MM.1S (cell line): ENCODE measurements at regions not wholly inside any gene's neighbourhood (a gene's known extent, or its start where the extent isn't known, plus 50 kb on each side); places are given as distances from the start of the nearest gene placed in this dataset.

Source experiments
- DNase-seq: peaks from one replicate; pipeline ENCODE4 v3.0.0-alpha.2; 2015
- H2AFZ ChIP-seq: fragments of 300-600 bp; sonication (generic); 2 replicates; pipeline ENCODE4 v1.6.0; 2016; ENCODE audit warnings: antibody characterized with exemption, low read length
- H3F3A ChIP-seq: fragments of 300-600 bp; sonication (generic); 2 replicates; pipeline ENCODE4 v1.6.1; 2016; ENCODE audit warnings: mild to moderate bottlenecking, antibody characterized with exemption, low read length, moderate library complexity, mixed read lengths; ENCODE audit not compliant: insufficient read depth
- H3K27ac ChIP-seq: fragments of 300-600 bp; sonication (generic); 2 replicates; pipeline ENCODE4 v1.5.1; 2016; ENCODE audit warnings: mild to moderate bottlenecking, low read length
- H3K27me3 ChIP-seq: fragments of 300-600 bp; sonication (generic); replicated peaks from 2 replicates; pipeline ENCODE4 v1.6.0; 2016; ENCODE audit warnings: low read length; ENCODE audit not compliant: insufficient read depth
- H3K36me3 ChIP-seq: fragments of 300-600 bp; sonication (generic); replicated peaks from 2 replicates; pipeline ENCODE4 v1.6.1; 2016; ENCODE audit warnings: mild to moderate bottlenecking, low read length, mixed read lengths; ENCODE audit not compliant: insufficient read depth
- H3K4me1 ChIP-seq: fragments of 300-600 bp; sonication (generic); 2 replicates; pipeline ENCODE4 v1.6.1; 2016; ENCODE audit warnings: low read length, mixed read lengths
- H3K4me2 ChIP-seq: fragments of 300-600 bp; sonication (generic); 2 replicates; pipeline ENCODE4 v1.6.0; 2016; ENCODE audit warnings: low read depth, low read length
- H3K4me3 ChIP-seq: fragments of 300-600 bp; sonication (generic); 2 replicates; pipeline ENCODE4 v1.5.1; 2016; ENCODE audit warnings: low read length, mixed read lengths
- H3K79me2 ChIP-seq: fragments of 300-600 bp; sonication (generic); 2 replicates; pipeline ENCODE4 v1.6.1; 2016; ENCODE audit warnings: mixed run types, low read length, mixed read lengths
- H3K9ac ChIP-seq: fragments of 300-600 bp; sonication (generic); 2 replicates; pipeline ENCODE4 v1.6.1; 2016; ENCODE audit warnings: low read length, mixed read lengths
- H3K9me2 ChIP-seq: fragments of 300-600 bp; sonication (generic); replicated peaks from 2 replicates; pipeline ENCODE4 v1.6.1; 2016; ENCODE audit warnings: mild to moderate bottlenecking, low read length, mixed read lengths; ENCODE audit not compliant: insufficient read depth
- H3K9me3 ChIP-seq: fragments of 300-600 bp; sonication (generic); replicated peaks from 2 replicates; pipeline ENCODE4 v1.6.1; 2016; ENCODE audit warnings: mild to moderate bottlenecking, low read length, mixed read lengths; ENCODE audit not compliant: insufficient read depth
- H4K20me1 ChIP-seq: fragments of 300-600 bp; sonication (generic); 2 replicates; pipeline ENCODE4 v1.6.1; 2016; ENCODE audit warnings: mild to moderate bottlenecking, low read length, moderate library complexity, mixed read lengths; ENCODE audit not compliant: insufficient read depth
- CTCF ChIP-seq: fragments of 300-600 bp; sonication (generic); IDR thresholded peaks from 2 replicates; pipeline ENCODE4 v1.5.1; 2016; ENCODE audit warnings: antibody characterized with exemption, low read length, mixed read lengths
- EZH2 ChIP-seq: fragments of 300-600 bp; sonication (generic); optimal IDR thresholded peaks from 2 replicates; pipeline ENCODE3; 2017; ENCODE audit warnings: low read depth, mild to moderate bottlenecking, antibody characterized with exemption, low read length, mixed read lengths
- EZH2phosphoT487 ChIP-seq: fragments of 300-600 bp; sonication (generic); IDR thresholded peaks from 2 replicates; pipeline ENCODE4 v1.6.1; 2018; ENCODE audit warnings: antibody characterized with exemption, low read length

DNA sequence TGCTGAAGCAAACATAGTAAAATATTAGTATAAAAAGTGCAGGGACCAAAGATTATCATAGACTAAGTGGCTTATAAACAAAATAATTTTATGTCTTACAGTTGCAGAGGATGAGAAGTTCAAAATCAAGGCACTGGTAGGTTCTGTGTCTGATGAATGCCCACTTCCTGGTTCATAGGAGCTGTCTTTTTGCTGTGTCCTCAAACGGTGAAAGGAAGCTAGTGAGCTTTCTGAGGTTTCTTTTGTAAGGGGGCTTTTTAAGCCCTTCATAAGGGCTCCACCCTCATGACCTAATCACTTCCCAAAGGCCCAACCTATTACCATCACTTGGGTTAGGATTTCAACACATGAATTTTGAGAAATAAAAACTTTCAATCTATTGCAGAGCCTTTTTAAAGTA is 946.7 kb upstream of the ACVR2A start:
- no peaks in the 10 kb centered on the region for H3K36me3 ChIP-seq
- no peak overlapping the region for H2AFZ ChIP-seq
- no peaks in the 10 kb centered on the region for H3K79me2 ChIP-seq
- no peaks in the 10 kb centered on the region for H3K4me1 ChIP-seq
- TF ChIP-seq EZH2 (no peak), EZH2phosphoT487 (no peak)
- H3K4me2 ChIP-seq, result no peak overlapping the region
- DNase-seq, result no peak
- H3K4me3 ChIP-seq, result no peak overlapping the region
- H3K9me3 ChIP-seq, result no peaks in the 10 kb centered on the region
- H3K27ac ChIP-seq, result no peak overlapping the region
- H3K9me2 ChIP-seq, result no peaks in the 10 kb centered on the region
- no peaks in the 10 kb centered on the region for H3F3A ChIP-seq
- H4K20me1 ChIP-seq, result no peaks in the 10 kb centered on the region
- H3K9ac ChIP-seq, result no peak overlapping the region
- H3K27me3 ChIP-seq, result no peaks in the 10 kb centered on the region

DNA sequence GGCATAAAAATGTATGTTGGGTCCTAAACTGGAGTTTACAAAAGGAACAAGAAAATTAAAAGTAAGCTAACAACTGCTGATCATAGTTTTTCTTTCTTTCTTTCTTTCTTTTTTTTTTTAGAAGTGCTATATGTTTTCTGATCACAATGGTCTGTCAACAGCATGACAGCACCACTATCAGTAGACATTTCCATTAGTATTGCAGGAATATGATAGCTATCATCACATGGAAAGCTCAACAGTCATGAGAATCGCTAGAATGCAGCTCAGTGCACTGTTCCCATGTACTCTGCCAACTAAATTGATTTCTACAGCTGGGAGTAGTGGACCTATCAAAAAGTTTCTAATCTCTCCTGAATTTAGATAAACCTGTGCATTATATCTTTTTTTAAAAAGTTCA is 950.3 kb upstream of the ACVR2A start:
- no peaks in the 10 kb centered on the region for H3K9me2 ChIP-seq
- H3K27me3 ChIP-seq, result no peaks in the 10 kb centered on the region
- no peaks in the 10 kb centered on the region for H3K9me3 ChIP-seq
- no peak overlapping the region for H2AFZ ChIP-seq
- no peaks in the 10 kb centered on the region for H3F3A ChIP-seq
- H3K4me3 ChIP-seq, result no peak overlapping the region
- DNase-seq, result no peak
- no peak overlapping the region for H3K4me2 ChIP-seq
- H3K9ac ChIP-seq, result no peak overlapping the region
- H3K79me2 ChIP-seq, result no peaks in the 10 kb centered on the region
- H3K36me3 ChIP-seq, result no peaks in the 10 kb centered on the region
- H3K27ac ChIP-seq, result no peak overlapping the region
- H4K20me1 ChIP-seq, result no peaks in the 10 kb centered on the region
- no peaks in the 10 kb centered on the region for H3K4me1 ChIP-seq
- TF ChIP-seq EZH2phosphoT487, result no peak
- TF ChIP-seq EZH2, result no peak
- no peak for TF ChIP-seq CTCF

DNA sequence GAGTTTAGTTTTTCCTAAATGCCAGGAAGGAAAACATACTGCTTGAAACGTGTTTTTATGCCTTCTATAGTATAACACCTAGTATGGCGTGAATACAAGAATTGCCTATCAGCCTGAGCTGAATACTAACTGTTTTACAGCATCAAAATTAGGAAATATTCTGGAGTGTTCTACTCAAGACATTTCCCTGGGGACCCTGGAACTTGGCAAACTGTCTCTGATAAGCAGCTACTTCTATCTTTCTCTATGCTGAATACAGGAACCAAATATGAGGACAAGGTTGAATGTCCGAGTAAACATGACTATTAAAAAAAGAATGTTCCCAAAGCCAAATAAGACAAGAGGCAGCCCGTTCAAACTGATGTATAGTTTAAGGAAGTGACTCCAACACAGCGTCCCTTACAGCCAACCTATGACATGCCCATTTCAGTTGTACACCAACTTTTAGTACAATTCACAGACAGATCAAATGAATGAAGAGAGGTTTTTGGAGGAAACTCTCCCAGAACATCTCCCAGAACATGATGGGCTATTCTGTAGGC is 951.3 kb upstream of the ACVR2A start:
- no peaks in the 10 kb centered on the region for H4K20me1 ChIP-seq
- H3K4me2 ChIP-seq, result no peak overlapping the region
- DNase-seq, result no peak
- H3K4me1 ChIP-seq, result no peaks in the 10 kb centered on the region
- H3K9me3 ChIP-seq, result no peaks in the 10 kb centered on the region
- no peaks in the 10 kb centered on the region for H3K79me2 ChIP-seq
- H3K9ac ChIP-seq, result no peak overlapping the region
- H3K4me3 ChIP-seq, result no peak overlapping the region
- no peaks in the 10 kb centered on the region for H3F3A ChIP-seq
- H3K9me2 ChIP-seq, result no peaks in the 10 kb centered on the region
- no peak overlapping the region for H2AFZ ChIP-seq
- TF ChIP-seq CTCF (no peak), EZH2 (no peak), EZH2phosphoT487 (no peak)
- no peaks in the 10 kb centered on the region for H3K36me3 ChIP-seq
- H3K27me3 ChIP-seq, result no peaks in the 10 kb centered on the region
- no peak overlapping the region for H3K27ac ChIP-seq

DNA sequence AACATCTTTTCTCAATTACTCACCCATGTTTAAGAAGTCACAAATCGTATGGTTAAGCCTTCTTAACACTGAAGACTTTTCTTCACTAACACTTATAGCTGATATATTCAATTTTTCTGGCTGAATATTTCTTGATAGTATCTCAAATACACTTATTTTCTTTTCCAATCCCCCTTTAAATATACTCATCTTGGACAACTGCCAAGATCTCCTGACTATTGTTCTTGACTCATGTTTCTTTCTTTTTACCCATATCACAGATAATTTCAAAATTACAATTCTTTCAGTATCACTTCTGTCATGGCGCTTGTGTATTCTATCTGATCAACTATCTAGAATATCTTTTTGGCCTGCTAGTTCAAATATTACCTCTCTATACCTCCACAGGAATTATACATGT is 954.3 kb upstream of the ACVR2A start:
- H3K9me2 ChIP-seq, result no peaks in the 10 kb centered on the region
- H3K27me3 ChIP-seq, result no peaks in the 10 kb centered on the region
- no peaks in the 10 kb centered on the region for H3K9me3 ChIP-seq
- no peaks in the 10 kb centered on the region for H3K79me2 ChIP-seq
- no peaks in the 10 kb centered on the region for H4K20me1 ChIP-seq
- no peak overlapping the region for H2AFZ ChIP-seq
- TF ChIP-seq CTCF (no peak), EZH2 (no peak), EZH2phosphoT487 (no peak)
- no peak for DNase-seq
- H3K4me2 ChIP-seq, result no peak overlapping the region
- no peak overlapping the region for H3K9ac ChIP-seq
- no peaks in the 10 kb centered on the region for H3F3A ChIP-seq
- H3K4me1 ChIP-seq, result no peaks in the 10 kb centered on the region
- no peak overlapping the region for H3K4me3 ChIP-seq
- no peak overlapping the region for H3K27ac ChIP-seq
- no peaks in the 10 kb centered on the region for H3K36me3 ChIP-seq
